K562 (cell line): ENCODE measurements at regions not wholly inside any gene's neighbourhood (a gene's known extent, or its start where the extent isn't known, plus 50 kb on each side); places are given as distances from the start of the nearest gene placed in this dataset.

ENCODE experiments used
- CREB1 ChIP-seq, 2 experiments: sonication (generic) in 1 of 2; formaldehyde crosslinking in 1 of 2; IDR thresholded peaks; 2 replicates each; pipeline versions ENCODE4 v1.6.1 to v1.8.0; 2012 to 2022; ENCODE audit warnings: inconsistent platforms in 1 of 2, mild to moderate bottlenecking in 1 of 2, missing genetic modification reagents in 1 of 2, moderate library complexity in 1 of 2
- DPF2 ChIP-seq: fragments of 450-650 bp; IDR thresholded peaks from 2 replicates; pipeline ENCODE4 v1.6.1; 2016
- ETV1 ChIP-seq: fragments of 450-650 bp; conservative IDR thresholded peaks from 2 replicates; pipeline ENCODE4 v1.6.1; 2016; ENCODE audit warnings: missing genetic modification characterization, control low read depth, low read depth, missing compliant biosample characterization
- FOXA3 ChIP-seq, 2 experiments: fragments of 450-650 bp in 1 of 2; sonication (generic) in 1 of 2; formaldehyde crosslinking; IDR thresholded peaks in 1 of 2; conservative IDR thresholded peaks in 1 of 2; 2 replicates each; pipeline versions ENCODE4 v1.4.0 to v1.8.0; 2020 to 2022; ENCODE audit warnings: mild to moderate bottlenecking in 2 of 2, missing genetic modification reagents in 1 of 2
- MECOM ChIP-seq: fragments of 250-450 bp; sonication (Bioruptor Pico); IDR thresholded peaks from 2 replicates; pipeline ENCODE4 v1.8.0; 2022; ENCODE audit warnings: inconsistent platforms
- MEF2D ChIP-seq: conservative IDR thresholded peaks from 2 replicates; pipeline ENCODE4 v1.6.1; 2016; ENCODE audit warnings: low read depth, missing genetic modification characterization, missing compliant biosample characterization
- NCOR1 ChIP-seq: fragments of 450-650 bp; IDR thresholded peaks from 2 replicates; pipeline ENCODE4 v1.6.1; 2016; ENCODE audit warnings: mild to moderate bottlenecking, moderate library complexity
- RB1 ChIP-seq: fragments of 450-650 bp; IDR thresholded peaks from 2 replicates; pipeline ENCODE4 v1.6.1; 2017; ENCODE audit warnings: low read depth, mild to moderate bottlenecking
- SMAD3 ChIP-seq: fragments of 450-650 bp; formaldehyde crosslinking; conservative IDR thresholded peaks from 2 replicates; pipeline ENCODE4 v1.4.0; 2020; ENCODE audit warnings: mild to moderate bottlenecking
- SOX6 ChIP-seq: fragments of 450-650 bp; IDR thresholded peaks from 2 replicates; pipeline ENCODE4 v1.6.1; 2014; ENCODE audit warnings: mild to moderate bottlenecking
- ZNF197 ChIP-seq: fragments of 200-800 bp; sonication (Bioruptor generic); IDR thresholded peaks from 2 replicates; pipeline ENCODE4 v1.6.1; 2016; ENCODE audit warnings: low read depth, missing genetic modification characterization, missing compliant biosample characterization
- ZNF316 ChIP-seq: fragments of 450-650 bp; IDR thresholded peaks from 2 replicates; pipeline ENCODE4 v1.6.1; 2016
- TF ChIP-seq, protein P1 (sequence below), 2 experiments: fragments of 150-350 bp in 1 of 2; IDR thresholded peaks; 2 replicates each; pipeline ENCODE4 v1.6.1; 2012 to 2016; ENCODE audit warnings: low read depth in 2 of 2, low read length in 2 of 2, mild to moderate bottlenecking in 1 of 2, moderate library complexity in 1 of 2
- TF ChIP-seq, protein P2 (sequence below): fragments of 200-800 bp; sonication (Bioruptor generic); IDR thresholded peaks from 2 replicates; pipeline ENCODE4 v1.6.1; 2017; ENCODE audit warnings: missing genetic modification characterization, missing compliant biosample characterization
- TF ChIP-seq, protein P3 (sequence below): fragments of 200-800 bp; sonication (Bioruptor generic); IDR thresholded peaks from 2 replicates; pipeline ENCODE4 v1.6.1; 2017; ENCODE audit warnings: missing genetic modification characterization, missing compliant biosample characterization
- TF ChIP-seq, protein P4 (sequence below): sonication (generic); formaldehyde crosslinking; IDR thresholded peaks from 2 replicates; pipeline ENCODE4 v1.8.0; 2023; ENCODE audit warnings: mild to moderate bottlenecking, missing genetic modification reagents
- TF ChIP-seq, protein P5 (sequence below), 2 experiments: fragments of 200-800 bp in 1 of 2; sonication (Bioruptor generic) in 1 of 2; sonication (generic) in 1 of 2; formaldehyde crosslinking in 1 of 2; IDR thresholded peaks in 1 of 2; conservative IDR thresholded peaks in 1 of 2; 2 replicates each; pipeline versions ENCODE4 v1.5.0 to v1.6.1; 2016 to 2020; ENCODE audit warnings: missing compliant biosample characterization in 1 of 2, missing genetic modification characterization in 1 of 2, missing genetic modification reagents in 1 of 2

DNA sequence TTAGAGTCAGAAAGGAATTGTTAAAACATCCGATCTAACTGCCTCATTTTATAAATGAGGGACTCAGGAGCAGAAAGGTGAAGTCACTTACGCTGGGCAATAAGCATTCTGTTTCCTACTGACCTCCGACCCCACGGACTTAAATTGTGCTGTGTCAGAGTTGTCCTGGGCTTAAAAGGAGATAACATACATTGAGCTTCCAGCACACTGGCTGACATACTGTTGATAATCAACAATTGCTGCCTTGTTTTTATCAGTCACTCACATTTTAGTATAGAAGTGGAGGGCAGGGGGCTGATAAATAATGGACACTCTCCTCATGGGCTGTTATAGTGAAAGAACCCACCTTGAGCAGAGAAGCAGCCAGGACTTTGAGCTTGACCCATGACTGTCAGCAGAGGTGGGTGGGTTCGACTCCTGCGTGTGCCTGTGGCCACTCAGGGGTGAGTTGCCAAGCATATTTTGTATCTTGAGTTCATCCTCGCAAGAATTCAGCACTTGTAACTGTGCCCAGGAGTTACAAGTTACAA, 166.5 kb upstream of the JARID2 start (continued):
- TF ChIP-seq, protein P1, sequence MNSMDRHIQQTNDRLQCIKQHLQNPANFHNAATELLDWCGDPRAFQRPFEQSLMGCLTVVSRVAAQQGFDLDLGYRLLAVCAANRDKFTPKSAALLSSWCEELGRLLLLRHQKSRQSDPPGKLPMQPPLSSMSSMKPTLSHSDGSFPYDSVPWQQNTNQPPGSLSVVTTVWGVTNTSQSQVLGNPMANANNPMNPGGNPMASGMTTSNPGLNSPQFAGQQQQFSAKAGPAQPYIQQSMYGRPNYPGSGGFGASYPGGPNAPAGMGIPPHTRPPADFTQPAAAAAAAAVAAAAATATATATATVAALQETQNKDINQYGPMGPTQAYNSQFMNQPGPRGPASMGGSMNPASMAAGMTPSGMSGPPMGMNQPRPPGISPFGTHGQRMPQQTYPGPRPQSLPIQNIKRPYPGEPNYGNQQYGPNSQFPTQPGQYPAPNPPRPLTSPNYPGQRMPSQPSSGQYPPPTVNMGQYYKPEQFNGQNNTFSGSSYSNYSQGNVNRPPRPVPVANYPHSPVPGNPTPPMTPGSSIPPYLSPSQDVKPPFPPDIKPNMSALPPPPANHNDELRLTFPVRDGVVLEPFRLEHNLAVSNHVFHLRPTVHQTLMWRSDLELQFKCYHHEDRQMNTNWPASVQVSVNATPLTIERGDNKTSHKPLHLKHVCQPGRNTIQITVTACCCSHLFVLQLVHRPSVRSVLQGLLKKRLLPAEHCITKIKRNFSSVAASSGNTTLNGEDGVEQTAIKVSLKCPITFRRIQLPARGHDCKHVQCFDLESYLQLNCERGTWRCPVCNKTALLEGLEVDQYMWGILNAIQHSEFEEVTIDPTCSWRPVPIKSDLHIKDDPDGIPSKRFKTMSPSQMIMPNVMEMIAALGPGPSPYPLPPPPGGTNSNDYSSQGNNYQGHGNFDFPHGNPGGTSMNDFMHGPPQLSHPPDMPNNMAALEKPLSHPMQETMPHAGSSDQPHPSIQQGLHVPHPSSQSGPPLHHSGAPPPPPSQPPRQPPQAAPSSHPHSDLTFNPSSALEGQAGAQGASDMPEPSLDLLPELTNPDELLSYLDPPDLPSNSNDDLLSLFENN (IDR thresholded peaks at IDR 0.05; ENCODE audit: low read depth in 2 of 2, low read length in 2 of 2), result peak in 1 of 2 experiments; percentile 91; a peak in 2 of 4 replicates
- 0 out of 2 replicates have a peak, but pooled peaks have one; percentile 65 for TF ChIP-seq SMAD3 (CRISPR knock-in tag)
- 0 out of 2 replicates have a peak, but pooled peaks have one; percentile 57 for TF ChIP-seq MEF2D (tag)
- peak; percentile 99 for TF ChIP-seq DPF2
- TF ChIP-seq, protein P2, sequence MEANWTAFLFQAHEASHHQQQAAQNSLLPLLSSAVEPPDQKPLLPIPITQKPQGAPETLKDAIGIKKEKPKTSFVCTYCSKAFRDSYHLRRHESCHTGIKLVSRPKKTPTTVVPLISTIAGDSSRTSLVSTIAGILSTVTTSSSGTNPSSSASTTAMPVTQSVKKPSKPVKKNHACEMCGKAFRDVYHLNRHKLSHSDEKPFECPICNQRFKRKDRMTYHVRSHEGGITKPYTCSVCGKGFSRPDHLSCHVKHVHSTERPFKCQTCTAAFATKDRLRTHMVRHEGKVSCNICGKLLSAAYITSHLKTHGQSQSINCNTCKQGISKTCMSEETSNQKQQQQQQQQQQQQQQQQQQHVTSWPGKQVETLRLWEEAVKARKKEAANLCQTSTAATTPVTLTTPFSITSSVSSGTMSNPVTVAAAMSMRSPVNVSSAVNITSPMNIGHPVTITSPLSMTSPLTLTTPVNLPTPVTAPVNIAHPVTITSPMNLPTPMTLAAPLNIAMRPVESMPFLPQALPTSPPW, result peak; percentile 75
- TF ChIP-seq RB1, result no peak
- peak; percentile 50 for TF ChIP-seq ETV1 (tag)
- TF ChIP-seq ZNF197, result peak; percentile 86; the same call in 1 of the 2 replicates
- TF ChIP-seq SOX6, result peak; percentile 97
- TF ChIP-seq ZNF316, result peak; percentile 99
- TF ChIP-seq, protein P3, sequence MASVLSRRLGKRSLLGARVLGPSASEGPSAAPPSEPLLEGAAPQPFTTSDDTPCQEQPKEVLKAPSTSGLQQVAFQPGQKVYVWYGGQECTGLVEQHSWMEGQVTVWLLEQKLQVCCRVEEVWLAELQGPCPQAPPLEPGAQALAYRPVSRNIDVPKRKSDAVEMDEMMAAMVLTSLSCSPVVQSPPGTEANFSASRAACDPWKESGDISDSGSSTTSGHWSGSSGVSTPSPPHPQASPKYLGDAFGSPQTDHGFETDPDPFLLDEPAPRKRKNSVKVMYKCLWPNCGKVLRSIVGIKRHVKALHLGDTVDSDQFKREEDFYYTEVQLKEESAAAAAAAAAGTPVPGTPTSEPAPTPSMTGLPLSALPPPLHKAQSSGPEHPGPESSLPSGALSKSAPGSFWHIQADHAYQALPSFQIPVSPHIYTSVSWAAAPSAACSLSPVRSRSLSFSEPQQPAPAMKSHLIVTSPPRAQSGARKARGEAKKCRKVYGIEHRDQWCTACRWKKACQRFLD (CRISPR knock-in tag), result peak; percentile 65; the same call in 1 of the 2 replicates
- peak; percentile 98 for TF ChIP-seq NCOR1
- TF ChIP-seq, protein P4, sequence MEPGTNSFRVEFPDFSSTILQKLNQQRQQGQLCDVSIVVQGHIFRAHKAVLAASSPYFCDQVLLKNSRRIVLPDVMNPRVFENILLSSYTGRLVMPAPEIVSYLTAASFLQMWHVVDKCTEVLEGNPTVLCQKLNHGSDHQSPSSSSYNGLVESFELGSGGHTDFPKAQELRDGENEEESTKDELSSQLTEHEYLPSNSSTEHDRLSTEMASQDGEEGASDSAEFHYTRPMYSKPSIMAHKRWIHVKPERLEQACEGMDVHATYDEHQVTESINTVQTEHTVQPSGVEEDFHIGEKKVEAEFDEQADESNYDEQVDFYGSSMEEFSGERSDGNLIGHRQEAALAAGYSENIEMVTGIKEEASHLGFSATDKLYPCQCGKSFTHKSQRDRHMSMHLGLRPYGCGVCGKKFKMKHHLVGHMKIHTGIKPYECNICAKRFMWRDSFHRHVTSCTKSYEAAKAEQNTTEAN (CRISPR knock-in tag), result no peak
- 0 out of 4 replicates have a peak, but pooled peaks of 1 of the 2 experiments have one; percentile 36 for TF ChIP-seq FOXA3 (CRISPR knock-in tag; conservative IDR thresholded peaks at IDR 0.05 in 1 of 2, IDR thresholded peaks at IDR 0.05 in 1 of 2)
- TF ChIP-seq, protein P5, sequence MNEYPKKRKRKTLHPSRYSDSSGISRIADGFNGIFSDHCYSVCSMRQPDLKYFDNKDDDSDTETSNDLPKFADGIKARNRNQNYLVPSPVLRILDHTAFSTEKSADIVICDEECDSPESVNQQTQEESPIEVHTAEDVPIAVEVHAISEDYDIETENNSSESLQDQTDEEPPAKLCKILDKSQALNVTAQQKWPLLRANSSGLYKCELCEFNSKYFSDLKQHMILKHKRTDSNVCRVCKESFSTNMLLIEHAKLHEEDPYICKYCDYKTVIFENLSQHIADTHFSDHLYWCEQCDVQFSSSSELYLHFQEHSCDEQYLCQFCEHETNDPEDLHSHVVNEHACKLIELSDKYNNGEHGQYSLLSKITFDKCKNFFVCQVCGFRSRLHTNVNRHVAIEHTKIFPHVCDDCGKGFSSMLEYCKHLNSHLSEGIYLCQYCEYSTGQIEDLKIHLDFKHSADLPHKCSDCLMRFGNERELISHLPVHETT (CRISPR knock-in tag; conservative IDR thresholded peaks at IDR 0.05 in 1 of 2, IDR thresholded peaks at IDR 0.05 in 1 of 2), result peak in 1 of 2 experiments; percentile 80; a peak in 2 of 4 replicates
- TF ChIP-seq CREB1 (IDR thresholded peaks at IDR 0.05), result peak; percentile 76
- TF ChIP-seq CREB1 (CRISPR knock-in tag; IDR thresholded peaks at IDR 0.05), result no peak
- peak; percentile 82; the same call in 1 of the 2 replicates for TF ChIP-seq MECOM (CRISPR knock-in tag)
